ENCODE measurements at regions not wholly inside any gene's neighbourhood (a gene's known extent, or its start where the extent isn't known, plus 50 kb on each side); places are given as distances from the start of the nearest gene placed in this dataset.
"Not testable (repeated sequence)": the region's sequence is repeated elsewhere in the genome, so short reads cannot be mapped to it uniquely, and the experiment has no call there.

- TF ChIP-seq, protein P1, sequence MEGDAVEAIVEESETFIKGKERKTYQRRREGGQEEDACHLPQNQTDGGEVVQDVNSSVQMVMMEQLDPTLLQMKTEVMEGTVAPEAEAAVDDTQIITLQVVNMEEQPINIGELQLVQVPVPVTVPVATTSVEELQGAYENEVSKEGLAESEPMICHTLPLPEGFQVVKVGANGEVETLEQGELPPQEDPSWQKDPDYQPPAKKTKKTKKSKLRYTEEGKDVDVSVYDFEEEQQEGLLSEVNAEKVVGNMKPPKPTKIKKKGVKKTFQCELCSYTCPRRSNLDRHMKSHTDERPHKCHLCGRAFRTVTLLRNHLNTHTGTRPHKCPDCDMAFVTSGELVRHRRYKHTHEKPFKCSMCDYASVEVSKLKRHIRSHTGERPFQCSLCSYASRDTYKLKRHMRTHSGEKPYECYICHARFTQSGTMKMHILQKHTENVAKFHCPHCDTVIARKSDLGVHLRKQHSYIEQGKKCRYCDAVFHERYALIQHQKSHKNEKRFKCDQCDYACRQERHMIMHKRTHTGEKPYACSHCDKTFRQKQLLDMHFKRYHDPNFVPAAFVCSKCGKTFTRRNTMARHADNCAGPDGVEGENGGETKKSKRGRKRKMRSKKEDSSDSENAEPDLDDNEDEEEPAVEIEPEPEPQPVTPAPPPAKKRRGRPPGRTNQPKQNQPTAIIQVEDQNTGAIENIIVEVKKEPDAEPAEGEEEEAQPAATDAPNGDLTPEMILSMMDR (IDR thresholded peaks at IDR 0.05; ENCODE audit: insufficient read depth, low read depth, low read length), result no peak
- Histone ChIP-seq H3K4me3 (ENCODE audit: low read depth, low read length) (no peak overlapping the region), H3K36me3 (ENCODE audit: control insufficient read depth, insufficient read depth, low read length) (no peaks in the 10 kb centered on the region), H3K27me3 (ENCODE audit: control insufficient read depth, insufficient read depth, low read length) (no peaks in the 10 kb centered on the region)
- POLR2A ChIA-PET, result no interaction called here
- CTCF ChIA-PET, result no interaction called here
- no peak for DNase-seq (ENCODE audit: low read depth)
Measured at GRCh38 chr3:96480881-96481280, 333.5 kb upstream of the EPHA6 start.

DNA sequence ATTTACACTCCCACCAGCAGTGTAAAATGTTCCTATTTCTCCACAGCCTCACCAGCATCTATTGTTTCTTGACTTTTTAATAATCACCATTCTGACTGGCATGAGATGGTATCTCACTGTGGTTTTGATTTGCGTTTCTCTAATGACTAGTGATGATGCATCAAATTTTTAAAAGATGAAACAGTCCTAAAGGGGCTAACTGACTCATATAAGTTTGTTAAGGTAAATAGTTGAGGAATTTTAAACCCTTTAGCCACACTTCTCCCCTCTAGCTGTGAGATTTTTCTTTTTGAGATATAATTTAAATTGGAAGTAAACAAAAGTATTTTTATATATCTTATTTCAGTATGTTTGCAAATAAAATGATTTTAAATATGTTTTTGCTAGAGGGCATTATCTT lies 331.2 kb upstream of the EPHA6 start:
- H3K27me3 ChIP-seq (ENCODE audit: control insufficient read depth, insufficient read depth, low read length); DNase-seq (ENCODE audit: low read depth); CTCF ChIA-PET: not testable (repeated sequence)

DNA sequence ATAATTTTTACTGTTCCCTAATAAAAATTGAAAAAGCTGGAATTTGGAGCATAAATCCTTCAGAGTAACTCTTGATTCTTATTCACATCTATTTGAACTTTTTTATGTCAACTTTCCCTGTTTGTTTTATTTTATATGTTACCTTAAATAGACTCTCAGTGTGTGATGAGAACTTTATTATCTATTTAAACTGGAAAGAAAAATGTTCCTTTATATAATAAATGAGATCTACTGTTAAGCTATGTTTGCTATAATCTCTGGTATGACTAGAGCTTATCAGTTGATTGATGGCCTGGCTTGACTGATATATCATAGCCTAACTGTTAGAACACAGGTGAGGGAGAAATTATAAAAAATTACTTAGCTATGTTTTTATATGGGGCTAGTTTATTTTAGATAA lies 330.6 kb upstream of the EPHA6 start:
- TF ChIP-seq, protein P1 (IDR thresholded peaks at IDR 0.05; ENCODE audit: insufficient read depth, low read depth, low read length), result no peak
- DNase-seq (ENCODE audit: low read depth), result no peak
- H3K36me3 ChIP-seq (ENCODE audit: control insufficient read depth, insufficient read depth, low read length), result no peaks in the 10 kb centered on the region
- ChIA-PET CTCF (no interaction called here), POLR2A (no interaction called here)
- H3K27me3 ChIP-seq (ENCODE audit: control insufficient read depth, insufficient read depth, low read length), result no peaks in the 10 kb centered on the region
- H3K4me3 ChIP-seq (ENCODE audit: low read depth, low read length), result no peak overlapping the region

More for the DNA sequence above, 331.2 kb upstream of the EPHA6 start:
- H3K4me3 ChIP-seq (ENCODE audit: low read depth, low read length); POLR2A ChIA-PET; H3K36me3 ChIP-seq (ENCODE audit: control insufficient read depth, insufficient read depth, low read length): not testable (repeated sequence)

DNA sequence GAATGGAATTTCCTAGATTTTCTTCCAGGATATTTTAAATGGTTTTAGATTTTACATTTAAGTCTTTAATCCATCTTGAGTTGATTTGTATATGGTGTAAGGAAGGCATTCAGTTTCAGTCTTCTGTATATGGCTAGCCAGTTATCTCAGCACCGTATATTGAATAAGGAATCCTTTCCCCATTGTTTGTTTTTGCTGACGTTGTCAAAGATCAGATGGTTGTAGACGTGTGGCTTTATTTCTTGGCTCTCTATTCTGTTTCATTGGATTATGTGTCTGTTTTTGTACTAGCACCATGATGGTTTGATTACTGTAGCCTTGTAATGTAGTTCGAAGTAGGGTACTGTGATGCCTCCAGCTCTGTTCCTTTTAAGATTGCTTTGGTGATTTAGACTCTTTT lies 325.7 kb upstream of the EPHA6 start:
- CTCF ChIA-PET, result no interaction called here
- no peaks in the 10 kb centered on the region for H3K36me3 ChIP-seq (ENCODE audit: control insufficient read depth, insufficient read depth, low read length)
- no peak overlapping the region for H3K4me3 ChIP-seq (ENCODE audit: low read depth, low read length)

GRCh38 chr3:96491023-96491422 lies 323.4 kb upstream of the EPHA6 start:
- ChIA-PET POLR2A (no interaction called here), CTCF (no interaction called here)
- DNase-seq (ENCODE audit: low read depth), result no peak
- Histone ChIP-seq H3K4me3 (ENCODE audit: low read depth, low read length) (no peak overlapping the region), H3K36me3 (ENCODE audit: control insufficient read depth, insufficient read depth, low read length) (no peaks in the 10 kb centered on the region), H3K27me3 (ENCODE audit: control insufficient read depth, insufficient read depth, low read length) (no peaks in the 10 kb centered on the region)
- TF ChIP-seq, protein P1 (IDR thresholded peaks at IDR 0.05; ENCODE audit: insufficient read depth, low read depth, low read length), result no peak

More for the DNA sequence above, 325.7 kb upstream of the EPHA6 start:
- POLR2A ChIA-PET, result no interaction called here
- TF ChIP-seq, protein P1 (IDR thresholded peaks at IDR 0.05; ENCODE audit: insufficient read depth, low read depth, low read length), result no peak
- DNase-seq (ENCODE audit: low read depth), result no peak
- H3K27me3 ChIP-seq (ENCODE audit: control insufficient read depth, insufficient read depth, low read length), result no peaks in the 10 kb centered on the region

DNA sequence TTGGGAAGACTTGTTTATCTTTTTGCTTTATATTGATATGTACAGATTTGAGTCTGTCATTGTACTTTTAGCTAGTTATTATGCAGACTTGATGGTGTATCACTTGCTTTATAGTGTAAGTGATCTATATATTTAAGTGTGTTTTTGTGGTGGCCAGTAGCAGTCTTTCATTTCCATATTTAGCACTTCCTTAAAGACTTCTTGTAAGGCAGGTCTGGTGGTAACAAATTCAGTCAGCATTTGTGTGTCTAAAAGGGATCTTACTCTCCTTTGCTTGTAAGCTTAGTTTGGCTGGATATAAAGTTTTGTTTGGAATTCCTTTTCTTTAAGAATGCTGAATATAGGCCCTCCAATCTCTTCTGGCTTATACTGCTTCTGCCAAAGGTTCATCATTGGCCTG lies 322.5 kb upstream of the EPHA6 start:
- TF ChIP-seq, protein P1 (IDR thresholded peaks at IDR 0.05; ENCODE audit: insufficient read depth, low read depth, low read length), result no peak
- no peaks in the 10 kb centered on the region for H3K36me3 ChIP-seq (ENCODE audit: control insufficient read depth, insufficient read depth, low read length)
- H3K4me3 ChIP-seq (ENCODE audit: low read depth, low read length), result no peak overlapping the region
- DNase-seq (ENCODE audit: low read depth), result no peak
- CTCF ChIA-PET, result no interaction called here
- POLR2A ChIA-PET, result no interaction called here
- no peaks in the 10 kb centered on the region for H3K27me3 ChIP-seq (ENCODE audit: control insufficient read depth, insufficient read depth, low read length)
